GM18511 (cell line): ENCODE measurements at regions not wholly inside any gene's neighbourhood (a gene's known extent, or its start where the extent isn't known, plus 50 kb on each side); places are given as distances from the start of the nearest gene placed in this dataset.
A peak's percentile ranks its signal among the peaks of the same experiment; 100 is the strongest.
"Not testable (repeated sequence)": the region's sequence is repeated elsewhere in the genome, so short reads cannot be mapped to it uniquely, and the experiment has no call there.

Experiments
- ATAC-seq: cut with Tn5 transposase; IDR thresholded peaks from one replicate; pipeline ENCODE4 v1.9.1; 2021; ENCODE audit warnings: mild to moderate bottlenecking, moderate library complexity; ENCODE audit not compliant: unreplicated experiment

DNA sequence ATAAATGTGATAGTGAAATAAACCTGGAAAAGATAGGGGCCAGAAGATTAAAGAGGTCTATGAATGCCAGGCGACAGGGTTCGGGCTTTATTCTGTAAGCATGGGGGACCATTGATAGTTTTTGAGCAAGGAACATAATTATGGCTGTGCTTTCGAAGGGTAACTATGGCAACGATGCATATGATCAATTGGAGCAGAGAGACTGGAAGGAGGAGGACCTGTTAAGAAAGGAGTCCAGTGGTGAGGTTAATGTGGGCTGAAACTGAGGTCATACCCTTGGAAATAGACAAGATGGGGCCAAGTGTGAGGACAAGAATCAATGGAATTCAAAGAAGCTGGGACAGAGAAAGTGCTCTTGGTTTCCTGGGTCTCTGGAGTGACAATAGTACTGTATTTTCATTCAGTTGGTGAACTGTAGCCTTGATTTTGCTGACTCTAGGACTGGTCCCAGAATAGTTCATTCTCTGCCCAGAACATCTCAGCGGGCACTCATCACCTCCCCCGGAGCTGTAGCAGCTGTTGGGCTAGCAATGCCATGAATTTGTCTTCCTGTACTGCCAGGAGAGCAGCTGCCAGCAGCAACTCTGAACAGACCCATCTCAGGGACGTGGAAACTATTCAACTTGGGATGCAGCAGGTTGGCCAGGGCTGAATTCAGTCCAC lies 108.4 kb downstream of the SRGAP2 start:
- not testable (repeated sequence) for ATAC-seq

DNA sequence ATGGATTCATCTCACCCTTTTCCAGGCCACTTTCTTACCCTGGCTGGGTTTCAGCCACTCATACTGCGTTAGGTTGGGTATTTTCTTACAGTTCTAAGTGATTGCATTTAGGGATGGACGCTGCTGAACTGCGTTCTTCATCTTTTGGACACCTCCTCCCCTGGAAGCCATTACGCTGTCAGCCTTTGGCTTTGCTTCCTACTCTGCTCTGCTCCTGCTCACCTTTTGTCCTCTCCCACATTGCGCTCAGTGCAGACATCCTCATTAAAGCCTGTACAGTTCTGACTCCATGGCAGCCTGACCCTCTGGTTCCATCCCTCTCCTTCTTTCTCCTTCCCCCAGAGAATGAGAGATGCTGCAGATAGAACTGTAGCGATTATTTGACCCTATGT lies 108.9 kb downstream of the SRGAP2 start:
- ATAC-seq: not testable (repeated sequence)

GRCh38 chr1:206314951-206315636 lies 111.8 kb downstream of the SRGAP2 start:
- not testable (repeated sequence) for ATAC-seq

DNA sequence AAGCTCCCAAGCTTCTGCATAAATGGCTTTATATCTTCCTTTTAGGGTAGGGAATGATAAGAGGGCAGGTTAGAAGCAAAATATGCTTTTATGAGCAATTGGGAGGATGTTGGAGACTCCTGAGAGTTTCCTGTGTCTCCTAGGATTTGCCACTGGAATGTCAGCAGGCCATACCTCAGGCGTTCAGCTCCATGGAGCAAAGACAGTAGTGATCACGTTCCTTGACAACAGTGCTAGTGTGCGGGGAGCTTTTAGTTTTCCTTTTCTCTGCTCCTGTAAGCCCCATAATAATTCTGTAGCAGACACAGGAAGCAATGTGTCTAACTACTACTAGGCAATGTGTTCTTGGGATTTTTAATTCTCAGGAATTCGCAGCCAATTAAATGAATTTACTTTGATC lies 113.6 kb downstream of the SRGAP2 start:
- ATAC-seq: not testable (repeated sequence)

- not testable (repeated sequence) for ATAC-seq
Measured at GRCh38 chr1:206317878-206318514, 114.7 kb downstream of the SRGAP2 start.

DNA sequence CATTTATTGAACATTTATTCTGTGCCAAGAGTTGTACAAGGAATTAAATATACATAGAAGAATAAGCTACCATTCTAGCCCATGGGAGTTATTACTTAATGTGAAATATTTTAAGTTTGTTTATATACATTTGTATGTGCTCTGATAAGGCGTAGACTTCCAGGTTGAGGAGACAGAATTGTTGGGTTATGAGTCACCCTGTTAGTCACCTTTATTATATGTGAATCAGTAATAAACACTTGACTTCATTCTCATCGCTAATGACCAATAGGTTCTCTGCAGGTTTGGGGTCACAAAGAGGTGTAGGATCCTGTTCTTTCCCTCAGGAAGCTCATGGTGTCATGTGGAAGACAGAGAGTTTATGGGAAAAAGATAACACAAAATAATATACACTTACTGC lies 116.9 kb downstream of the SRGAP2 start:
- not testable (repeated sequence) for ATAC-seq

DNA sequence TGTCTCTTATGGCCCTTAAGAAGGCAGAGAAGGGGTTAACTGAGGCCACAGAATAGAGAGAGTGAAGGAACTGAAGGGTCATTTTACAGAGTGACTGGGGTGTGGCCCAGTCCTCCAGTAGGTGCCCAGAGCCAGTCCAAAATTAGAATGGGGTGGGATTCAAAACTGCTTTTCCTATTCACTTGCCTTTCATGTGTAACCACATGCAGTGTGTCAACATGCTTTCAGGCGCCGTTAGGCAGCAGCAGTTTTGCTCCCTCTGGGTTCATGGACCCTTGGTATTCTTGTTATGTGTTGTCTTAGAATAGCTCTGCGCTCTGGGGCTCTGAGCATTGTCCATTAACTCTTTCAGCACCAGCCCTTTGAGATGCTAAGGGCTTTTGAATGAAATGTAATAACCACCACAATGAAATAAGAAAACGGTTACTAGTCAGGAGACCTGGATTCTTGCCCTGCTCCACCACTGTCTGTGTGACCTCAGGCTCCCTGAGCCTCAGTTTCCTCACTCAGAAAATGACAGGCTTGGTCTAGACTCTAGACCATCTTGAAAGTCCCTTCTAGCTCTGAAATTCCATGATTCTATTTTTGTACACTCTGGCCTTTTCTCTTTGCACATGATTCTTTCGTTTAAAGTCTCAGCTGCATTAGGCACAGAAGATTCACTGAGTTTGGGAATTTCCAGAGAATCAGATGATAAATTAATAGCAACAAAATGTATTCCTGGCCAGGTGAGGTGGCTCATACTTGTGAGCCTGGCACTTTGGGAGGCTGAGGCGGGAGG lies 123.0 kb downstream of the SRGAP2 start:
- ATAC-seq: not testable (repeated sequence)

DNA sequence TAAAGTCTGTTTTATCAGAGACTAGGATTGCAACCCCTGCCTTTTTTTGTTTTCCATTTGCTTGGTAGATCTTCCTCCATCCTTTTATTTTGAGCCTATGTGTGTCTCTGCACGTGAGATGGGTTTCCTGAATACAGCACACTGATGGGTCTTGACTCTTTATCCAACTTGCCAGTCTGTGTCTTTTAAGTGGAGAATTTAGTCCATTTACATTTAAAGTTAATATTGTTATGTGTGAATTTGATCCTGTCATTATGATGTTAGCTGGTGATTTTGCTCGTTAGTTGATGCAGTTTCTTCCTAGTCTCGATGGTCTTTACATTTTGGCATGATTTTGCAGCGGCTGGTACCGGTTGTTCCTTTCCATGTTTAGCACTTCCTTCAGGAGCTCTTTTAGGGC lies 128.3 kb downstream of the SRGAP2 start:
- ATAC-seq: not testable (repeated sequence)

- not testable (repeated sequence) for ATAC-seq
Measured at GRCh38 chr1:206333316-206333715, 130.0 kb downstream of the SRGAP2 start.

DNA sequence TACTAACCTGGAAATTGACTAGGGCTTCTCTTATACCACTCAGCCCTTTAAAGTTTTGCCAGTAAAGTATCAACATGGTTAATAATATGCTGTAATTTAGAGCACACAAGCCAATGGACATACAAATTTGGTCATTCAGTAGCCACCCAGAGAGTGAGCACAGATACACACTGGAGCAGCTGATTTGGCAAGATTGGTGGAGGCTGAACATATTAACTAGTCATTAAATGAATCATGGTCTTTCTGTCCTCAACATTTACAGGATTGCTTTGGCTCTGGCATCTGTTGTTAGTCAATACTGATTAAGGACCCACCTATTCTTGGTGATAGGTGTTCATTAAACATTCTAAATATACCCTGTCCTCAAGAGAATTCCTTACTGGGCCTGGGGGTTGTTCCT lies 130.6 kb downstream of the SRGAP2 start:
- not testable (repeated sequence) for ATAC-seq

DNA sequence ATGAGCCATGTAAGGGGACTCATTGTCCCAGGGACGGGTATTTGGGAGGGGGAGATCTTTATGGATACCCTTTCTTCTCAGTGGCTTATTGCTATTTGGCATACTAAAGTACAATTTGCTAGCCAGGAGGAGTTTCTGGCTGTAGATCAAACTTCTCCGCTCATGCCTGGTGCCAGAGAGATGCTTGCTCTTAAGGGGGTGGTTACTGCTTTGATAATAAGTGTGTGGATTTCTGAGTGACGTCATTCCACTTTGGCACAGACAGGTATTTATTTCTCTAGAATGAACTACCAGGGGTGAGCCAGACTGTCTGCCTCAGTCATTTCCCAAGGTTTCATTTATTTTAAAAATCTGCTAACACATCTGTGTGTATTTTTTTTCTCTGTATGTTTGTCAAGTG lies 131.1 kb downstream of the SRGAP2 start:
- ATAC-seq: not testable (repeated sequence)

GRCh38 chr1:206335162-206335561 lies 131.8 kb downstream of the SRGAP2 start:
- not testable (repeated sequence) for ATAC-seq

GRCh38 chr1:206335875-206336846 lies 132.8 kb downstream of the SRGAP2 start:
- not testable (repeated sequence) for ATAC-seq

DNA sequence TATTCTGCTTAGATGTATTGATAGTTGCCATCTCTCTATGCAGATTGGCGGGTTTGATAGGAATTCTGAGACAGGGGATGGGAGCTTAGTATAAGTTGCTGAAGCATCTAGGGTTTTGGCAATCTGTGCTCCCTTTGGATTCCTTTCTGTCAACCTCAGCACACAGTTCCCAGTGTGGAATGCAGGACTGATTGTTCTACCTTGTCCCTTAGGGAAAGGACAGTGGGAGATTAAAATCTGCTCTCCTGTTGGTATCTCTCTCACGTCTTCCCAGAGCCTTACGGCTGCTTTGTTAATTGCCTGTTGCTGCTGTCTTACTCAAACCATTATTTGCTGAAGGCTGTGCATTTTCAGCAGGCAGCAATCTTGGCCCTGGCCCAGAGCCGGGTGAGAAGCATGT lies 133.3 kb upstream of the IKBKE start:
- not testable (repeated sequence) for ATAC-seq

DNA sequence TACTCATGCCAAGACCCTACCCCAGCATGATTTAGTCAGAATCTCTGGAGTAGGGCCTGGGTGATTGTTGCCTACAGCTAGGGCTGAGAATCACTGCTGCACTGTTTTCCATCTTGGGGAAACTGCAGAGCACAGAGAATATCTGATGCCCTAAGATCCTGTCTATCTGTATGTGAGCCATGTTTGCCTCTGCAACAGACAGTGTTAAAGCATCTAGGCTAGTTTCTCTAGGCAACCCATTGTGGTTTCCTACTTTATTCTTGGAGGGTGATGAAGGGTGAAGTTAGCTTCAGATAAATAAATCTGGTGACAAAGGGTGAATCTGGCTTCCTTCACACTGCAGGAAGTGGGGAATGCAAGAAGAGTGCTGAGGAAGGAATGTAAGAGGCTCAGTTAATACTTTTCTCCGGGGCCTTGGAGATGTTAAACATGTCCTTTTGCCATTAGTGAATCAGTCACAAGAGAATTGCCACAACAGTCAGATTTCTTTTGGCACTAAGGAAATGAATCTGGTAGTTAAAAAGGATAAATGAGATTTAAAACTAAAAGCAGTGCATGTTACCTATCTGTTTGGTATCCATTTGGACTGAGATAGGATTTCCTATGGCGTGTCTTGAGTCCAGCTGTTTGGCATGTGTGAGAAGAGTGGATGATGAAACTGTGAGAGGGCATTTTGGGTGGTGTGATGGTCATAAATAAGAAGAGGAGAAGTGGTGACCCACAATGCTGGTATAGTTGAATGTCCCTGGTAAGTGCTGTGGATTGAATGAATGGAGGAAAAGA lies 119.6 kb upstream of the IKBKE start:
- ATAC-seq: not testable (repeated sequence)

GRCh38 chr1:206351276-206352052 lies 118.8 kb upstream of the IKBKE start:
- not testable (repeated sequence) for ATAC-seq

DNA sequence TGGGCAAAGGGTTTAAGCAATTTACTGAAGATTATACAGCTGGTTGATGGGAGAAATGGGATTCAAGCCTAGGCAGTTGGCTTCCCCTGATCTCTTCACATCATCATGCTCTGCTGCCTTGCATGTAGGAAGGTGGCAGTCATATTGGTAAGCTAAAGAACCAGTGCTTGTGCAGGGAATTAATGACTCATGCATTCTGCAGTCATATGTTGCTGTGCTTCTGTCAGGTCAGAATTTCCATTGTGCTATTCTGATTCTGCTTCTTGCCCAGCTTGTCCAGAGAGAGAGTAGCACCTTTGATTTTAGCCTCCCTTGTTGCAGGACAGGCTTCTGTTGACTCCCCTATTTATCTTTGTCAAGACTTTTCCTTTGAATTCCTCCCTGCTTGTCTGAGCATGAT lies 114.0 kb upstream of the IKBKE start:
- ATAC-seq: peak; percentile 61

- ATAC-seq: peak; percentile 84
Measured at GRCh38 chr1:206357962-206358361, 112.3 kb upstream of the IKBKE start.
